ENCODE measurements at regions not wholly inside any gene's neighbourhood (a gene's known extent, or its start where the extent isn't known, plus 50 kb on each side); places are given as distances from the start of the nearest gene placed in this dataset.

- DNase-seq, result no peak
Measured at GRCh38 chr6:106918115-106918514, 56.4 kb downstream of the CD24 start.

GRCh38 chr6:106916891-106917290 lies 57.6 kb downstream of the CD24 start:
- no peak for DNase-seq

GRCh38 chr6:106913676-106914280 lies 60.8 kb downstream of the CD24 start:
- no peak for DNase-seq

- no peak for DNase-seq
Measured at GRCh38 chr6:106913111-106913510, 61.4 kb downstream of the CD24 start.

- DNase-seq, result no peak
Measured at GRCh38 chr6:106912091-106912490, 62.4 kb downstream of the CD24 start.

GRCh38 chr6:106910999-106911949 lies 63.3 kb downstream of the CD24 start:
- DNase-seq, result no peak

GRCh38 chr6:106908386-106908840 lies 66.1 kb downstream of the CD24 start:
- DNase-seq, result no peak

- no peak for DNase-seq
Measured at GRCh38 chr6:106907754-106908153, 66.8 kb downstream of the CD24 start.

GRCh38 chr6:106906232-106906631 lies 68.3 kb downstream of the CD24 start:
- no peak for DNase-seq

GRCh38 chr6:106903299-106903698 lies 71.2 kb downstream of the CD24 start:
- no peak for DNase-seq

GRCh38 chr6:106901062-106901461 lies 73.5 kb downstream of the CD24 start:
- no peak for DNase-seq

- DNase-seq, result no peak
Measured at GRCh38 chr6:106899697-106900096, 74.8 kb downstream of the CD24 start.

- no peak for DNase-seq
Measured at GRCh38 chr6:106897580-106897979, 76.9 kb downstream of the CD24 start.

GRCh38 chr6:106895703-106896040 lies 78.9 kb downstream of the CD24 start:
- DNase-seq, result no peak

- no peak for DNase-seq
Measured at GRCh38 chr6:106894978-106895702, 79.4 kb downstream of the CD24 start.

- DNase-seq, result no peak
Measured at GRCh38 chr6:106892186-106892585, 82.3 kb downstream of the CD24 start.

GRCh38 chr6:106890447-106890846 lies 84.1 kb downstream of the CD24 start:
- DNase-seq, result no peak

GRCh38 chr6:106889692-106890091 lies 84.8 kb downstream of the CD24 start:
- no peak for DNase-seq

- peak; percentile 28 for DNase-seq
Measured at GRCh38 chr6:106886922-106887797, 87.4 kb downstream of the CD24 start.

- DNase-seq, result peak; percentile 22
Measured at GRCh38 chr6:106886081-106886843, 88.3 kb downstream of the CD24 start.

- DNase-seq, result no peak
Measured at GRCh38 chr6:106885679-106886078, 88.8 kb downstream of the CD24 start.

- no peak for DNase-seq
Measured at GRCh38 chr6:106884576-106884975, 90.0 kb downstream of the CD24 start.
